GM12878 (cell line): ENCODE measurements at regions not wholly inside any gene's neighbourhood (a gene's known extent, or its start where the extent isn't known, plus 50 kb on each side); places are given as distances from the start of the nearest gene placed in this dataset.

ENCODE experiments used
- ATAC-seq: fragments of 200-7000 bp; cut with Tn5 transposase; 3 replicates; pipeline ENCODE4 v1.9.1; 2020; ENCODE audit warnings: mild to moderate bottlenecking, moderate library complexity
- BruUV-seq: library from RNA; stranded (reverse); fragments of 400-500 nt; replicated peaks from 2 replicates; lab custom pipeline; 2021; lab: Mats Ljungman, UMichigan
- CTCF ChIA-PET: fragments of 300-600 bp; sonication (Branson Sonifier 250); formaldehyde crosslinking; extraction: SDS; loops from one replicate; lab custom pipeline; 2021; ENCODE audit warnings: inconsistent platforms; lab: Yijun Ruan, JAX
- POLR2A ChIA-PET: fragments of 350-600 bp; formaldehyde crosslinking; extraction: SDS; loops from one replicate; lab custom pipeline; 2021; ENCODE audit warnings: inconsistent platforms; lab: Charles Lee
- RAD21 ChIA-PET: fragments of 300-600 bp; sonication (Branson Sonifier 250); formaldehyde crosslinking; loops from one replicate; lab custom pipeline; 2023; ENCODE audit warnings: antibody characterized with exemption; ENCODE audit not compliant: unreplicated experiment; lab: Charles Lee
- SMC1A ChIA-PET: fragments of 300-600 bp; sonication (Branson Sonifier 250); formaldehyde crosslinking; loops from one replicate; lab custom pipeline; 2023; ENCODE audit not compliant: unreplicated experiment, uncharacterized antibody; lab: Charles Lee
- DNase-seq: peaks from one replicate; pipeline ENCODE4 v3.0.0-alpha.2; 2011; ENCODE audit warnings: low read depth, low spot score
- FAIRE-seq: peaks from 3 replicates; lab custom pipeline; 2011; peaks lifted over from hg19 to GRCh38; lab: Jason Lieb, UNC
- H2AFZ ChIP-seq: 2 replicates; pipeline ENCODE4 v1.6.0; 2011; ENCODE audit warnings: low read depth, low read length, control low read depth; ENCODE audit not compliant: control insufficient read depth
- H3K27ac ChIP-seq: 2 replicates; pipeline ENCODE4 v1.5.1; 2011; ENCODE audit warnings: control low read depth; ENCODE audit not compliant: control insufficient read depth, insufficient read depth
- H3K27me3 ChIP-seq, 2 experiments: replicated peaks in 1 of 2; 2 replicates each; pipeline versions ENCODE4 v1.6.0 to v1.6.1; 2011; ENCODE audit warnings: low read length in 1 of 2; ENCODE audit not compliant: control insufficient read depth in 2 of 2, insufficient read depth in 2 of 2
- H3K36me3 ChIP-seq, 2 experiments: 2 replicates each; pipeline ENCODE4 v1.5.1; 2011; ENCODE audit warnings: low read length in 1 of 2; ENCODE audit not compliant: control insufficient read depth in 2 of 2, insufficient read depth in 2 of 2
- H3K4me1 ChIP-seq: 2 replicates; pipeline ENCODE4 v1.6.1; 2011; ENCODE audit warnings: mild to moderate bottlenecking, low read length, moderate library complexity, mixed read lengths; ENCODE audit not compliant: control insufficient read depth, insufficient read depth
- H3K4me2 ChIP-seq: 2 replicates; pipeline ENCODE4 v1.6.0; 2011; ENCODE audit warnings: control low read depth; ENCODE audit not compliant: control insufficient read depth, insufficient read depth
- H3K4me3 ChIP-seq: fragments of 200-600 bp; sonication (generic); 2 replicates; pipeline ENCODE4 v1.5.1; 2016
- H3K79me2 ChIP-seq: 2 replicates; pipeline ENCODE4 v1.6.0; 2011; ENCODE audit warnings: low read length; ENCODE audit not compliant: control insufficient read depth, insufficient read depth
- H3K9ac ChIP-seq: 2 replicates; pipeline ENCODE4 v1.8.0; 2011; ENCODE audit warnings: low read length, control low read depth, mixed read lengths; ENCODE audit not compliant: control insufficient read depth, insufficient read depth
- H3K9me3 ChIP-seq: replicated peaks from 3 replicates; pipeline ENCODE4 v1.5.1; 2011; ENCODE audit warnings: mild to moderate bottlenecking, low read length; ENCODE audit not compliant: control insufficient read depth, insufficient read depth
- H4K20me1 ChIP-seq: 2 replicates; pipeline ENCODE4 v1.6.0; 2011; ENCODE audit not compliant: control insufficient read depth, insufficient read depth
- BCLAF1 ChIP-seq: fragments of 450-650 bp; IDR thresholded peaks from 2 replicates; pipeline ENCODE4 v1.6.1; 2017; ENCODE audit warnings: antibody characterized with exemption, mild to moderate bottlenecking, moderate library complexity
- EP300 ChIP-seq, 2 experiments: fragments of 150-350 bp in 1 of 2; IDR thresholded peaks; 2 replicates each; pipeline ENCODE4 v1.6.1; 2011 to 2012; ENCODE audit warnings: low read depth in 2 of 2, low read length in 2 of 2, borderline replicate concordance in 1 of 2, improper control_type of control experiment in 1 of 2, inconsistent platforms in 1 of 2; ENCODE audit not compliant: control insufficient read depth in 1 of 2
- HDAC6 ChIP-seq: fragments of 200-600 bp; sonication (generic); IDR thresholded peaks from one replicate; pipeline ENCODE4 v1.8.0; 2017; ENCODE audit warnings: antibody characterized with exemption; ENCODE audit not compliant: unreplicated experiment
- JUND ChIP-seq: IDR thresholded peaks from 2 replicates; pipeline ENCODE4 v1.6.1; 2012; ENCODE audit warnings: low read depth, mild to moderate bottlenecking, low read length, improper control_type of control experiment, moderate library complexity
- KLF5 ChIP-seq: fragments of 450-650 bp; IDR thresholded peaks from 2 replicates; pipeline ENCODE4 v1.6.1; 2014; ENCODE audit warnings: mild to moderate bottlenecking; ENCODE audit not compliant: partially characterized antibody
- POLR2A ChIP-seq: IDR thresholded peaks from 2 replicates; pipeline ENCODE4 v1.6.1; 2011; ENCODE audit warnings: low read depth, mild to moderate bottlenecking, low read length
- RCOR1 ChIP-seq: conservative IDR thresholded peaks from 2 replicates; pipeline ENCODE4 v1.6.1; 2012; ENCODE audit warnings: low read depth, low read length, improper control_type of control experiment
- RUNX3 ChIP-seq: IDR thresholded peaks from 2 replicates; pipeline ENCODE4 v1.6.1; 2012; ENCODE audit warnings: low read length, inconsistent platforms
- SMARCA5 ChIP-seq: fragments of 450-650 bp; IDR thresholded peaks from 2 replicates; pipeline ENCODE4 v1.6.1; 2017; ENCODE audit warnings: mild to moderate bottlenecking
- SMC3 ChIP-seq: IDR thresholded peaks from 2 replicates; pipeline ENCODE4 v1.6.1; 2011; ENCODE audit warnings: low read length, improper control_type of control experiment, borderline replicate concordance
- WGBS: methylation state at CpG from one replicate; pipeline ENCODE4 v1.1.6; 2016; ENCODE audit warnings: low lambda C conversion rate; ENCODE audit not compliant: insufficient replicate concordance, insufficient coverage; ENCODE audit errors: missing lambda C conversion rate; 5-methylcytosine and 5-hydroxymethylcytosine counted together
- in situ Hi-C: fragments of 300-500 bp; cut with MboI; formaldehyde crosslinking; loops from 9 replicates; pipeline ENCODE4 v1.14.3; 2018; ENCODE audit warnings: mixed read lengths
- intact Hi-C: fragments of 100-400 bp; cut with micrococcal nuclease; formaldehyde crosslinking; loops from one replicate; pipeline ENCODE4 v1.14.2; 2022; ENCODE audit not compliant: unreplicated experiment

DNA sequence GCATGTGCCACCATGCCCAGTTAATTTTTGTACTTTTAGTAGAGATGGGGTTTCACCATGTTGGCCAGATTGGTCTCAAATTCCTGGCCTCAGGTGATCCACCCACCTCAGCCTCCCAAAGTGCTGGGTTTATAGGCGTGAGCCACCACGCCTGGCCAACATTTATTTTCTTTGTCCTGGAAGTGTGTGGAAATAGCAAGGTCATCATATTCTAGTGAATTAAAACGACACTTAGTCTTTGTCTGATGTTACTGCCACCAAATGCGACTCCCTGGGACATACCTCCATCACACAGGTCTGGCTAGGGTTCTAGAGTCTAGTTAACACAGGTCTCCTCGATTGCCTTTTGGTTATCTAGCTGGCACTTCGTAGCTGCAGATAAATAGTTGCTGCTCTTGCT, 203.1 kb downstream of the AASDH start:
- WGBS: 57% methylated on average over 6 of the region's 6 CpGs
- H2AFZ ChIP-seq: no peak overlapping the region
- TF ChIP-seq KLF5 (no peak), RUNX3 (no peak), RCOR1 (no peak), BCLAF1 (no peak), EP300 (IDR thresholded peaks at IDR 0.05; ENCODE audit: borderline replicate concordance in 1 of 2, control insufficient read depth in 1 of 2, low read depth in 2 of 2, low read length in 2 of 2) (no peak), POLR2A (no peak), SMC3 (no peak), JUND (no peak), SMARCA5 (no peak), HDAC6 (no peak)
- no peaks in the 10 kb centered on the region for H3K27me3 ChIP-seq
- ChIA-PET RAD21 (no interaction called here), CTCF (no interaction called here), SMC1A (interaction anchor here (0.6 to 1.4 kb wide), 2 partner anchors 11 to 574 kb away, joined by 3 read pairs; no protein-coding TSS in a partner anchor), POLR2A (no interaction called here)
- H4K20me1 ChIP-seq: no peaks in the 10 kb centered on the region
- H3K9ac ChIP-seq: no peak overlapping the region
- no peak overlapping the region for H3K4me2 ChIP-seq
- intact Hi-C loops: no loop called here
- no peak overlapping the region for H3K4me3 ChIP-seq
- no peaks in the 10 kb centered on the region for H3K9me3 ChIP-seq
- no peak for DNase-seq
- no peak for ATAC-seq
- in situ Hi-C loops: no loop called here
- no peak overlapping the region for H3K27ac ChIP-seq
- no peak for FAIRE-seq
- no peaks in the 10 kb centered on the region for H3K4me1 ChIP-seq
- H3K36me3 ChIP-seq: no peaks in the 10 kb centered on the region
- H3K79me2 ChIP-seq: no peaks in the 10 kb centered on the region
- BruUV-seq: no TSS peak
